Liver (tissue), 8 donors: ENCODE measurements at regions not wholly inside any gene's neighbourhood (a gene's known extent, or its start where the extent isn't known, plus 50 kb on each side); places are given as distances from the start of the nearest gene placed in this dataset.
"Not testable (repeated sequence)": the region's sequence is repeated elsewhere in the genome, so short reads cannot be mapped to it uniquely, and the experiment has no call there.

Source experiments
- DNase-seq: peaks from one replicate; pipeline ENCODE4 v3.0.0-alpha.2; 2017; ENCODE audit warnings: low spot score
- H3K27ac ChIP-seq, 2 donors: one replicate each; pipeline ENCODE4 v1.7.0; 2013; ENCODE audit warnings: inconsistent platforms in 2 of 2, low read length in 2 of 2, control low read depth in 1 of 2, low read depth in 1 of 2, mild to moderate bottlenecking in 1 of 2
- H3K27me3 ChIP-seq, 4 donors: one replicate each; pipeline versions ENCODE4 v1.6.1 to v1.7.0; 2013; ENCODE audit warnings: low read length in 3 of 4, inconsistent platforms in 1 of 4, mild to moderate bottlenecking in 1 of 4, moderate library complexity in 1 of 4; ENCODE audit not compliant: control insufficient read depth in 4 of 4, insufficient read depth in 4 of 4
- H3K36me3 ChIP-seq, 4 donors: one replicate each; pipeline versions ENCODE4 v1.6.1 to v1.7.0; 2013; ENCODE audit warnings: low read length in 3 of 4, mild to moderate bottlenecking in 3 of 4, low read depth in 1 of 4, moderate library complexity in 1 of 4; ENCODE audit not compliant: control insufficient read depth in 4 of 4, insufficient read depth in 3 of 4
- H3K4me1 ChIP-seq, 4 donors: one replicate each; pipeline versions ENCODE4 v1.6.1 to v1.7.0; 2013; ENCODE audit warnings: low read length in 3 of 4, mild to moderate bottlenecking in 3 of 4, moderate library complexity in 1 of 4; ENCODE audit not compliant: control insufficient read depth in 4 of 4, insufficient read depth in 4 of 4
- H3K4me3 ChIP-seq, 3 donors: one replicate each; pipeline versions ENCODE4 v1.6.1 to v1.7.0; 2013; ENCODE audit warnings: low read length in 3 of 3, control low read depth in 1 of 3, low read depth in 1 of 3, mild to moderate bottlenecking in 1 of 3
- H3K9ac ChIP-seq, 2 donors: one replicate each; pipeline ENCODE4 v1.7.0; 2013; ENCODE audit warnings: low read length in 2 of 2, mild to moderate bottlenecking in 2 of 2, moderate library complexity in 2 of 2, control low read depth in 1 of 2, low read depth in 1 of 2
- H3K9me3 ChIP-seq, 4 donors: one replicate each; pipeline versions ENCODE4 v1.6.1 to v1.7.0; 2013; ENCODE audit warnings: low read length in 3 of 4; ENCODE audit not compliant: control insufficient read depth in 4 of 4
- ATF3 ChIP-seq: IDR thresholded peaks from 2 replicates; pipeline ENCODE4 v1.6.1; 2016; ENCODE audit warnings: antibody characterized with exemption
- CTCF ChIP-seq: fragments of 150-350 bp; IDR thresholded peaks from 2 replicates; pipeline ENCODE4 v1.5.1; 2017; ENCODE audit warnings: improper control_type of control experiment, low read depth, low read length; ENCODE audit not compliant: missing input control
- EGR1 ChIP-seq, 2 donors: IDR thresholded peaks; 2 replicates each; pipeline ENCODE4 v1.6.1; 2016 to 2018; ENCODE audit warnings: antibody characterized with exemption in 2 of 2, low read depth in 2 of 2
- FOXA1 ChIP-seq: IDR thresholded peaks from 2 replicates; pipeline ENCODE4 v1.6.1; 2016; ENCODE audit warnings: antibody characterized with exemption
- FOXA2 ChIP-seq: IDR thresholded peaks from 2 replicates; pipeline ENCODE4 v1.6.1; 2016; ENCODE audit warnings: antibody characterized with exemption
- GABPA ChIP-seq, 2 donors: IDR thresholded peaks in 1 of 2; conservative IDR thresholded peaks in 1 of 2; 2 replicates each; pipeline ENCODE4 v1.6.1; 2016; ENCODE audit warnings: antibody characterized with exemption in 2 of 2, mild to moderate bottlenecking in 1 of 2, moderate library complexity in 1 of 2
- HNF4A ChIP-seq, 2 donors: conservative IDR thresholded peaks; 2 replicates each; pipeline ENCODE4 v1.6.1; 2016; ENCODE audit warnings: antibody characterized with exemption in 2 of 2, mild to moderate bottlenecking in 2 of 2
- HNF4G ChIP-seq: IDR thresholded peaks from 2 replicates; pipeline ENCODE4 v1.6.1; 2016; ENCODE audit warnings: antibody characterized with exemption
- JUND ChIP-seq, 2 donors: IDR thresholded peaks; 2 replicates each; pipeline ENCODE4 v1.6.1; 2016; ENCODE audit warnings: antibody characterized with exemption in 2 of 2
- MAX ChIP-seq: IDR thresholded peaks from 2 replicates; pipeline ENCODE4 v1.6.1; 2016; ENCODE audit warnings: antibody characterized with exemption
- NR2F2 ChIP-seq: IDR thresholded peaks from 2 replicates; pipeline ENCODE4 v1.6.1; 2016; ENCODE audit warnings: antibody characterized with exemption
- RAD21 ChIP-seq, 2 donors: IDR thresholded peaks; 2 replicates each; pipeline ENCODE4 v1.6.1; 2016; ENCODE audit warnings: antibody characterized with exemption in 2 of 2, mild to moderate bottlenecking in 2 of 2
- REST ChIP-seq: IDR thresholded peaks from 2 replicates; pipeline ENCODE4 v1.6.1; 2016; ENCODE audit warnings: antibody characterized with exemption, mild to moderate bottlenecking
- RXRA ChIP-seq, 2 donors: IDR thresholded peaks; 2 replicates each; pipeline ENCODE4 v1.6.1; 2017 to 2018; ENCODE audit warnings: antibody characterized with exemption in 2 of 2, mild to moderate bottlenecking in 1 of 2
- SP1 ChIP-seq: IDR thresholded peaks from 2 replicates; pipeline ENCODE4 v1.6.1; 2018; ENCODE audit warnings: antibody characterized with exemption, mild to moderate bottlenecking
- TAF1 ChIP-seq: conservative IDR thresholded peaks from 2 replicates; pipeline ENCODE4 v1.6.1; 2016; ENCODE audit warnings: antibody characterized with exemption, mild to moderate bottlenecking
- YY1 ChIP-seq: IDR thresholded peaks from 2 replicates; pipeline ENCODE4 v1.6.1; 2016; ENCODE audit warnings: antibody characterized with exemption, mild to moderate bottlenecking
- ZBTB33 ChIP-seq: IDR thresholded peaks from 2 replicates; pipeline ENCODE4 v1.6.1; 2016; ENCODE audit warnings: antibody characterized with exemption
- WGBS: extraction: QIAGEN DNeasy Blood & Tissue Kit; methylation state at CpG from one replicate; pipeline ENCODE4 v1.1.7; 2013; 5-methylcytosine and 5-hydroxymethylcytosine counted together
- donor health status: healthy.
- donor health status: healthy.
- donor health status: healthy.
- donor health status: healthy.
- donor health status: healthy.

- H3K27me3 ChIP-seq = no peaks in the 10 kb centered on the region
- H3K9me3 ChIP-seq = peaks cover 0 to 3% (median 0%) of the 10 kb centered on the region in 4 donors
- DNase-seq = no peak
- TF ChIP-seq GABPA (IDR thresholded peaks at IDR 0.05 in 1 of 2, conservative IDR thresholded peaks at IDR 0.05 in 1 of 2) = no peak
- TF ChIP-seq RAD21 (IDR thresholded peaks at IDR 0.05) = no peak
- TF ChIP-seq FOXA1 = no peak
- TF ChIP-seq HNF4A (conservative IDR thresholded peaks at IDR 0.05) = no peak
- no peak for TF ChIP-seq SP1
- no peak for TF ChIP-seq MAX
- no peak for TF ChIP-seq ZBTB33
- no peak for TF ChIP-seq CTCF
- TF ChIP-seq FOXA2 = no peak
- no peak for TF ChIP-seq HNF4G
- no peak for TF ChIP-seq JUND (IDR thresholded peaks at IDR 0.05)
- TF ChIP-seq REST = no peak
- TF ChIP-seq ATF3 = no peak
- no peak for TF ChIP-seq EGR1 (IDR thresholded peaks at IDR 0.05; ENCODE audit: low read depth in 2 of 2)
- TF ChIP-seq TAF1 = no peak
- no peak for TF ChIP-seq NR2F2
- TF ChIP-seq RXRA (IDR thresholded peaks at IDR 0.05) = no peak
- TF ChIP-seq YY1 = no peak
- no peaks in the 10 kb centered on the region for H3K36me3 ChIP-seq
- no peak overlapping the region for H3K9ac ChIP-seq
- no peak overlapping the region for H3K27ac ChIP-seq
- 87% methylated on average over 32 of the region's 32 CpGs for WGBS
- no peaks in the 10 kb centered on the region for H3K4me1 ChIP-seq
- no peak overlapping the region for H3K4me3 ChIP-seq
These were observed 613.2 kb downstream of the KCNJ18 start for GRCh38 chr17:22305356-22306071.

- not testable (repeated sequence) for H3K9ac ChIP-seq, H3K36me3 ChIP-seq, H3K27ac ChIP-seq, DNase-seq, H3K4me3 ChIP-seq, H3K27me3 ChIP-seq, H3K4me1 ChIP-seq, H3K9me3 ChIP-seq
- WGBS = 65% methylated on average over 7 of the region's 7 CpGs
These were observed 618.0 kb downstream of the KCNJ18 start for GRCh38 chr17:22310292-22310691.
